OCI-LY7 (cell line): ENCODE measurements at regions not wholly inside any gene's neighbourhood (a gene's known extent, or its start where the extent isn't known, plus 50 kb on each side); places are given as distances from the start of the nearest gene placed in this dataset.

ENCODE experiments used
- BruUV-seq: library from RNA; stranded (reverse); fragments of 400-500 nt; replicated peaks from 2 replicates; lab custom pipeline; 2021; lab: Mats Ljungman, UMichigan
- CTCF ChIA-PET: fragments of 300-600 bp; sonication (Branson Sonifier 250); formaldehyde crosslinking; loops from one replicate; lab custom pipeline; 2022; ENCODE audit warnings: antibody characterized with exemption; ENCODE audit not compliant: unreplicated experiment; lab: Charles Lee
- POLR2A ChIA-PET: fragments of 300-600 bp; sonication (Branson Sonifier 250); formaldehyde crosslinking; loops from one replicate; lab custom pipeline; 2022; ENCODE audit warnings: antibody characterized with exemption; lab: Charles Lee
- DNase-seq: peaks from one replicate; pipeline ENCODE4 v3.0.0-alpha.2; 2015; ENCODE audit warnings: low spot score
- H2AFZ ChIP-seq: fragments of 200-600 bp; sonication (generic), shearing (Covaris generic); 2 replicates; pipeline ENCODE4 v1.6.1; 2014; ENCODE audit warnings: mild to moderate bottlenecking, antibody characterized with exemption, low read length, moderate library complexity
- H3K27ac ChIP-seq: fragments of 200-600 bp; sonication (generic); 2 replicates; pipeline ENCODE4 v1.5.1; 2014; ENCODE audit warnings: mixed run types, low read depth, mild to moderate bottlenecking, moderate library complexity, low read length, inconsistent platforms; ENCODE audit not compliant: poor library complexity, severe bottlenecking
- H3K36me3 ChIP-seq: fragments of 200-600 bp; sonication (generic); 2 replicates; pipeline ENCODE4 v1.6.1; 2014; ENCODE audit warnings: mild to moderate bottlenecking, antibody characterized with exemption, low read length, moderate library complexity, mixed read lengths; ENCODE audit not compliant: insufficient read depth
- H3K4me1 ChIP-seq: fragments of 200-600 bp; sonication (generic); 2 replicates; pipeline ENCODE4 v1.5.1; 2014; ENCODE audit warnings: mild to moderate bottlenecking, low read length; ENCODE audit not compliant: insufficient read depth, poor library complexity, severe bottlenecking
- H3K4me2 ChIP-seq: fragments of 200-600 bp; sonication (generic); 2 replicates; pipeline ENCODE4 v1.6.1; 2014; ENCODE audit warnings: mild to moderate bottlenecking, low read length
- H3K4me3 ChIP-seq: fragments of 200-600 bp; sonication (generic); 2 replicates; pipeline ENCODE4 v1.5.1; 2014; ENCODE audit warnings: mild to moderate bottlenecking, low read depth, low read length; ENCODE audit not compliant: poor library complexity, severe bottlenecking
- H3K79me2 ChIP-seq: fragments of 200-600 bp; sonication (generic); 2 replicates; pipeline ENCODE4 v1.6.1; 2016; ENCODE audit warnings: low read depth, mild to moderate bottlenecking, low read length, moderate library complexity, mixed read lengths; ENCODE audit not compliant: insufficient read depth
- H3K9me2 ChIP-seq: fragments of 200-600 bp; sonication (generic); 2 replicates; pipeline ENCODE4 v1.6.1; 2016; ENCODE audit warnings: mild to moderate bottlenecking, low read length, mixed read lengths; ENCODE audit not compliant: insufficient read depth
- H3K9me3 ChIP-seq: fragments of 200-600 bp; sonication (generic); 2 replicates; pipeline ENCODE4 v1.6.1; 2014; ENCODE audit warnings: mild to moderate bottlenecking, mixed run types, low read length, mixed read lengths
- H4K20me1 ChIP-seq: fragments of 200-600 bp; sonication (generic); 2 replicates; pipeline ENCODE4 v1.6.1; 2014; ENCODE audit warnings: mild to moderate bottlenecking, antibody characterized with exemption, low read length, moderate library complexity, mixed read lengths; ENCODE audit not compliant: insufficient read depth
- CTCF ChIP-seq: fragments of 200-600 bp; sonication (generic); conservative IDR thresholded peaks from 2 replicates; pipeline ENCODE4 v1.5.1; 2014; ENCODE audit warnings: mild to moderate bottlenecking, antibody characterized with exemption, low read length, moderate library complexity, mixed read lengths
- EZH2phosphoT487 ChIP-seq: fragments of 200-600 bp; sonication (generic); IDR thresholded peaks from 2 replicates; pipeline ENCODE4 v1.6.1; 2018; ENCODE audit warnings: low read depth, borderline replicate concordance, mild to moderate bottlenecking, mixed run types, antibody characterized with exemption, low read length, moderate library complexity, mixed read lengths
- intact Hi-C: fragments of 100-400 bp; cut with micrococcal nuclease; formaldehyde crosslinking; loops from one replicate; pipeline ENCODE4 v1.10.0; 2022; ENCODE audit not compliant: unreplicated experiment

- no TSS peak for BruUV-seq
- POLR2A ChIA-PET = interaction anchor here (0.5 to 1.0 kb wide), 2 partner anchors 9 to 10 kb away, joined by 3 to 9 read pairs; no protein-coding TSS in a partner anchor
These were observed 435.4 kb downstream of the TMEM135 start for GRCh38 chr11:87473174-87473573.

GRCh38 chr11:87466223-87466622, 428.5 kb downstream of the TMEM135 start:
- H3K9me2 ChIP-seq = no peaks in the 10 kb centered on the region
- BruUV-seq = no TSS peak
- no peak overlapping the region for H3K4me2 ChIP-seq
- TF ChIP-seq EZH2phosphoT487 (no peak), CTCF (no peak)
- intact Hi-C loops = no loop called here
- no peak overlapping the region for H3K4me3 ChIP-seq
- CTCF ChIA-PET = no interaction called here
- POLR2A ChIA-PET = no interaction called here
- no peak overlapping the region for H3K27ac ChIP-seq
- no peaks in the 10 kb centered on the region for H3K79me2 ChIP-seq
- no peak for DNase-seq
- H3K9me3 ChIP-seq = no peaks in the 10 kb centered on the region
- H4K20me1 ChIP-seq = no peaks in the 10 kb centered on the region
- H2AFZ ChIP-seq = no peak overlapping the region
- H3K4me1 ChIP-seq = peaks cover 22% of the 10 kb centered on the region
- peaks cover 2% of the 10 kb centered on the region; the same call in 1 of the 2 replicates for H3K36me3 ChIP-seq

More at GRCh38 chr11:87473174-87473573, 435.4 kb downstream of the TMEM135 start:
- Histone ChIP-seq H3K79me2 (no peaks in the 10 kb centered on the region), H3K9me3 (peaks cover 12% of the 10 kb centered on the region; the same call in 1 of the 2 replicates), H3K4me3 (no peak overlapping the region), H3K4me2 (no peak overlapping the region), H3K9me2 (no peaks in the 10 kb centered on the region), H3K4me1 (no peaks in the 10 kb centered on the region), H4K20me1 (no peaks in the 10 kb centered on the region), H3K36me3 (peaks cover 21% of the 10 kb centered on the region), H2AFZ (no peak overlapping the region), H3K27ac (no peak overlapping the region)
- intact Hi-C loops = no loop called here
- CTCF ChIA-PET = no interaction called here
- no peak for DNase-seq
- TF ChIP-seq CTCF (no peak), EZH2phosphoT487 (no peak)

GRCh38 chr11:87465716-87466115, 428.0 kb downstream of the TMEM135 start:
- Histone ChIP-seq H3K4me1 (peaks cover 24% of the 10 kb centered on the region), H3K27ac (no peak overlapping the region), H3K4me3 (no peak overlapping the region), H3K9me2 (no peaks in the 10 kb centered on the region), H4K20me1 (no peaks in the 10 kb centered on the region), H3K9me3 (no peaks in the 10 kb centered on the region), H3K36me3 (no peaks in the 10 kb centered on the region), H2AFZ (no peak overlapping the region), H3K79me2 (no peaks in the 10 kb centered on the region), H3K4me2 (no peak overlapping the region)
- BruUV-seq = no TSS peak
- ChIA-PET CTCF (no interaction called here), POLR2A (interaction anchor here (0.6 kb wide), 1 partner anchor 1232 kb away, joined by 3 read pairs; no protein-coding TSS in a partner anchor)
- TF ChIP-seq EZH2phosphoT487 (no peak), CTCF (no peak)
- intact Hi-C loops = no loop called here
- no peak for DNase-seq
